SK-N-SH (cell line): ENCODE measurements at regions not wholly inside any gene's neighbourhood (a gene's known extent, or its start where the extent isn't known, plus 50 kb on each side); places are given as distances from the start of the nearest gene placed in this dataset.

ENCODE experiments used
- CTCF ChIA-PET: fragments of 300-600, 350-600 bp; formaldehyde crosslinking; extraction: SDS; loops from one replicate; lab custom pipeline; 2021; lab: Yijun Ruan, JAX
- POLR2A ChIA-PET: fragments of 350-600 bp; sonication (Branson Sonifier 250); formaldehyde crosslinking; extraction: SDS; loops from one replicate; lab custom pipeline; 2020; ENCODE audit warnings: antibody characterized with exemption, inconsistent platforms; lab: Yijun Ruan, JAX
- DNase-seq: peaks from one replicate; pipeline ENCODE4 v3.0.0; 2012
- H2AFZ ChIP-seq: fragments of 200-600 bp; sonication (generic); 2 replicates; pipeline ENCODE4 v1.8.1; 2016; ENCODE audit warnings: antibody characterized with exemption, mild to moderate bottlenecking, low read depth
- H3F3A ChIP-seq: fragments of 200-600 bp; sonication (generic); replicated peaks from 2 replicates; pipeline ENCODE3; 2016; ENCODE audit warnings: antibody characterized with exemption, mild to moderate bottlenecking; ENCODE audit not compliant: insufficient read depth
- H3K27ac ChIP-seq, 2 experiments: fragments of 200-500 bp in 1 of 2; fragments of 200-600 bp in 1 of 2; sonication (Bioruptor generic) in 1 of 2; sonication (generic), shearing (Covaris generic) in 1 of 2; 2 replicates each; pipeline versions ENCODE4 v1.5.1 to v1.6.1; 2014 to 2016; ENCODE audit warnings: low read depth in 2 of 2, inconsistent platforms in 1 of 2, low read length in 1 of 2, mild to moderate bottlenecking in 1 of 2, mixed read lengths in 1 of 2
- H3K27me3 ChIP-seq: fragments of 200-600 bp; sonication (generic), shearing (Covaris generic); 2 replicates; pipeline ENCODE4 v1.6.1; 2016; ENCODE audit warnings: mixed run types; ENCODE audit not compliant: insufficient read depth
- H3K36me3 ChIP-seq, 2 experiments: fragments of 200-500 bp in 1 of 2; fragments of 200-600 bp in 1 of 2; sonication (Bioruptor generic) in 1 of 2; sonication (generic) in 1 of 2; replicated peaks in 1 of 2; 2 replicates each; pipeline versions ENCODE3 to v1.5.1; 2014 to 2016; ENCODE audit warnings: low read length in 1 of 2, mild to moderate bottlenecking in 1 of 2; ENCODE audit not compliant: insufficient read depth in 2 of 2, control insufficient read depth in 1 of 2
- H3K4me1 ChIP-seq, 2 experiments: fragments of 200-500 bp in 1 of 2; fragments of 200-600 bp in 1 of 2; sonication (Bioruptor generic) in 1 of 2; sonication (generic), shearing (Covaris generic) in 1 of 2; 2 replicates each; pipeline versions ENCODE4 v1.5.1 to v1.6.1; 2014 to 2016; ENCODE audit warnings: low read depth in 1 of 2, low read length in 1 of 2, mixed run types in 1 of 2; ENCODE audit not compliant: insufficient read depth in 2 of 2, control insufficient read depth in 1 of 2
- H3K4me2 ChIP-seq: fragments of 200-600 bp; sonication (generic), shearing (Covaris generic); 2 replicates; pipeline ENCODE4 v1.6.1; 2017; ENCODE audit warnings: mixed run types
- H3K4me3 ChIP-seq, 2 experiments: fragments of 200-500 bp in 1 of 2; fragments of 200-600 bp in 1 of 2; sonication (Bioruptor generic) in 1 of 2; sonication (generic), shearing (Covaris generic) in 1 of 2; 2 replicates each; pipeline versions ENCODE4 v1.5.1 to v1.8.1; 2014 to 2016; ENCODE audit warnings: low read depth in 2 of 2, inconsistent platforms in 1 of 2, low read length in 1 of 2, mild to moderate bottlenecking in 1 of 2, mixed read lengths in 1 of 2, moderate library complexity in 1 of 2
- H3K79me2 ChIP-seq: fragments of 200-600 bp; sonication (generic); 2 replicates; pipeline ENCODE4 v1.8.1; 2017; ENCODE audit warnings: mild to moderate bottlenecking; ENCODE audit not compliant: insufficient read depth
- H3K9ac ChIP-seq: fragments of 200-600 bp; sonication (generic); 2 replicates; pipeline ENCODE4 v1.6.1; 2017; ENCODE audit warnings: mixed run types
- H3K9me2 ChIP-seq: fragments of 200-600 bp; sonication (generic); 2 replicates; pipeline ENCODE4 v1.6.1; 2017; ENCODE audit warnings: mixed run types
- H3K9me3 ChIP-seq: fragments of 200-600 bp; sonication (generic); 2 replicates; pipeline ENCODE4 v1.6.1; 2017; ENCODE audit warnings: mixed run types, mild to moderate bottlenecking, moderate library complexity
- H4K20me1 ChIP-seq: fragments of 200-600 bp; sonication (generic); 2 replicates; pipeline ENCODE4 v1.6.1; 2017; ENCODE audit warnings: mild to moderate bottlenecking, mixed run types; ENCODE audit not compliant: insufficient read depth
- CHD2 ChIP-seq: fragments of 150-350 bp; IDR thresholded peaks from 2 replicates; pipeline ENCODE4 v1.6.1; 2018; ENCODE audit warnings: low read length; ENCODE audit not compliant: partially characterized antibody
- CTCF ChIP-seq: fragments of 200-600 bp; sonication (generic); IDR thresholded peaks from 2 replicates; pipeline ENCODE4 v1.6.1; 2017; ENCODE audit warnings: antibody characterized with exemption, mild to moderate bottlenecking, moderate library complexity
- ELF1 ChIP-seq: IDR thresholded peaks from 2 replicates; pipeline ENCODE4 v1.4.0; 2012
- EP300 ChIP-seq, 2 experiments: IDR thresholded peaks; 2 replicates each; pipeline versions ENCODE4 v1.4.0 to v1.6.1; 2012; ENCODE audit warnings: borderline replicate concordance in 1 of 2, low read depth in 1 of 2, low read length in 1 of 2
- EZH2phosphoT487 ChIP-seq: fragments of 200-600 bp; sonication (generic); IDR thresholded peaks from 2 replicates; pipeline ENCODE4 v1.6.1; 2017; ENCODE audit warnings: low read depth, mixed run types, mild to moderate bottlenecking, antibody characterized with exemption, moderate library complexity, borderline replicate concordance
- GABPA ChIP-seq: IDR thresholded peaks from 2 replicates; pipeline ENCODE4 v1.4.0; 2012; ENCODE audit warnings: low read depth, mild to moderate bottlenecking
- MAX ChIP-seq: IDR thresholded peaks from 2 replicates; pipeline ENCODE4 v1.4.0; 2012; ENCODE audit warnings: low read depth
- MXI1 ChIP-seq: IDR thresholded peaks from 2 replicates; pipeline ENCODE4 v1.6.1; 2012; ENCODE audit warnings: mild to moderate bottlenecking, low read depth, low read length, improper control_type of control experiment
- NRF1 ChIP-seq: IDR thresholded peaks from 2 replicates; pipeline ENCODE4 v1.6.1; 2012; ENCODE audit warnings: low read depth, mild to moderate bottlenecking, low read length
- PBX3 ChIP-seq: IDR thresholded peaks from 2 replicates; pipeline ENCODE4; 2012
- POLR2AphosphoS5 ChIP-seq: IDR thresholded peaks from 2 replicates; pipeline ENCODE4 v1.6.1; 2012; ENCODE audit warnings: low read depth, low read length
- REST ChIP-seq: IDR thresholded peaks from 2 replicates; pipeline ENCODE4 v1.6.1; 2012; ENCODE audit warnings: mild to moderate bottlenecking, low read depth, low read length, moderate library complexity
- SIN3A ChIP-seq: IDR thresholded peaks from 2 replicates; pipeline ENCODE4 v1.6.1; 2012; ENCODE audit warnings: low read depth, mild to moderate bottlenecking, low read length, moderate library complexity, borderline replicate concordance
- TEAD4 ChIP-seq: IDR thresholded peaks from 2 replicates; pipeline ENCODE4 v1.4.0; 2012; ENCODE audit warnings: mild to moderate bottlenecking, borderline replicate concordance; ENCODE audit not compliant: insufficient read depth
- USF1 ChIP-seq: IDR thresholded peaks from 2 replicates; pipeline ENCODE4 v1.4.0; 2012; ENCODE audit warnings: low read depth, borderline replicate concordance
- YY1 ChIP-seq: IDR thresholded peaks from 2 replicates; pipeline ENCODE4 v1.4.0; 2012; ENCODE audit warnings: low read depth, mild to moderate bottlenecking
- ZBTB33 ChIP-seq: IDR thresholded peaks from 2 replicates; pipeline ENCODE4 v1.4.0; 2012; ENCODE audit warnings: low read depth, borderline replicate concordance
- WGBS: methylation state at CpG from one replicate; pipeline ENCODE4 v1.1.6; 2017; ENCODE audit warnings: low lambda C conversion rate; 5-methylcytosine and 5-hydroxymethylcytosine counted together

- no peaks in the 10 kb centered on the region for H3K9me3 ChIP-seq
- TF ChIP-seq YY1: no peak
- no peak for TF ChIP-seq REST
- no peak for TF ChIP-seq MXI1
- no peak for TF ChIP-seq GABPA
- no peak for TF ChIP-seq EP300 (IDR thresholded peaks at IDR 0.05; ENCODE audit: borderline replicate concordance in 1 of 2, low read depth in 1 of 2, low read length in 1 of 2)
- TF ChIP-seq CTCF: no peak
- TF ChIP-seq PBX3: no peak
- no peak for TF ChIP-seq TEAD4
- TF ChIP-seq NRF1: no peak
- TF ChIP-seq EZH2phosphoT487: no peak
- no peak for TF ChIP-seq ZBTB33
- no peak for TF ChIP-seq ELF1
- no peak for TF ChIP-seq CHD2
- no peak for TF ChIP-seq USF1
- TF ChIP-seq SIN3A: no peak
- no peak for TF ChIP-seq POLR2AphosphoS5
- TF ChIP-seq MAX: no peak
- 70% methylated on average over 3 of the region's 23 CpGs for WGBS
- ChIA-PET CTCF (interaction anchor here (0.7 to 1.2 kb wide), 3 partner anchors 18 to 220 kb away, joined by 3 to 5 read pairs (median 3); no protein-coding TSS in a partner anchor), POLR2A (no interaction called here)
- H2AFZ ChIP-seq: no peak overlapping the region
- no peak overlapping the region for H3K27ac ChIP-seq
- no peaks in the 10 kb centered on the region for H4K20me1 ChIP-seq
- H3K4me1 ChIP-seq: no peaks in the 10 kb centered on the region; a peak in 1 of 4 replicates
- 0 out of 2 replicates have a peak, but pooled peaks cover 11% of the 10 kb centered on the region for H3K27me3 ChIP-seq
- H3K4me2 ChIP-seq: no peak overlapping the region
- no peaks in the 10 kb centered on the region for H3F3A ChIP-seq
- H3K9me2 ChIP-seq: no peaks in the 10 kb centered on the region
- DNase-seq: no peak
- H3K79me2 ChIP-seq: no peaks in the 10 kb centered on the region
- no peak overlapping the region for H3K4me3 ChIP-seq
- no peaks in the 10 kb centered on the region for H3K36me3 ChIP-seq
- H3K9ac ChIP-seq: no peak overlapping the region
Measured at GRCh38 chr9:134229466-134230091, 65.2 kb upstream of the RNU6ATAC start.
